Liver (tissue), 7 donors: ENCODE measurements at regions not wholly inside any gene's neighbourhood (a gene's known extent, or its start where the extent isn't known, plus 50 kb on each side); places are given as distances from the start of the nearest gene placed in this dataset.

Experiments used
- DNase-seq: peaks from one replicate; pipeline ENCODE4 v3.0.0-alpha.2; 2017; ENCODE audit warnings: low spot score
- H3K27ac ChIP-seq, 2 donors: one replicate each; pipeline ENCODE4 v1.7.0; 2013; ENCODE audit warnings: inconsistent platforms in 2 of 2, low read length in 2 of 2, control low read depth in 1 of 2, low read depth in 1 of 2, mild to moderate bottlenecking in 1 of 2
- H3K27me3 ChIP-seq, 4 donors: one replicate each; pipeline versions ENCODE4 v1.6.1 to v1.7.0; 2013; ENCODE audit warnings: low read length in 3 of 4, inconsistent platforms in 1 of 4, mild to moderate bottlenecking in 1 of 4, moderate library complexity in 1 of 4; ENCODE audit not compliant: control insufficient read depth in 4 of 4, insufficient read depth in 4 of 4
- H3K36me3 ChIP-seq, 4 donors: one replicate each; pipeline versions ENCODE4 v1.6.1 to v1.7.0; 2013; ENCODE audit warnings: low read length in 3 of 4, mild to moderate bottlenecking in 3 of 4, low read depth in 1 of 4, moderate library complexity in 1 of 4; ENCODE audit not compliant: control insufficient read depth in 4 of 4, insufficient read depth in 3 of 4
- H3K4me1 ChIP-seq, 4 donors: one replicate each; pipeline versions ENCODE4 v1.6.1 to v1.7.0; 2013; ENCODE audit warnings: low read length in 3 of 4, mild to moderate bottlenecking in 3 of 4, moderate library complexity in 1 of 4; ENCODE audit not compliant: control insufficient read depth in 4 of 4, insufficient read depth in 4 of 4
- H3K4me3 ChIP-seq, 3 donors: one replicate each; pipeline versions ENCODE4 v1.6.1 to v1.7.0; 2013; ENCODE audit warnings: low read length in 3 of 3, control low read depth in 1 of 3, low read depth in 1 of 3, mild to moderate bottlenecking in 1 of 3
- H3K9ac ChIP-seq, 2 donors: one replicate each; pipeline ENCODE4 v1.7.0; 2013; ENCODE audit warnings: low read length in 2 of 2, mild to moderate bottlenecking in 2 of 2, moderate library complexity in 2 of 2, control low read depth in 1 of 2, low read depth in 1 of 2
- H3K9me3 ChIP-seq, 4 donors: one replicate each; pipeline versions ENCODE4 v1.6.1 to v1.7.0; 2013; ENCODE audit warnings: low read length in 3 of 4; ENCODE audit not compliant: control insufficient read depth in 4 of 4
- EGR1 ChIP-seq, 2 donors: IDR thresholded peaks; 2 replicates each; pipeline ENCODE4 v1.6.1; 2016 to 2018; ENCODE audit warnings: antibody characterized with exemption in 2 of 2, low read depth in 2 of 2
- FOXA2 ChIP-seq: IDR thresholded peaks from 2 replicates; pipeline ENCODE4 v1.6.1; 2016; ENCODE audit warnings: antibody characterized with exemption
- GABPA ChIP-seq, 2 donors: IDR thresholded peaks in 1 of 2; conservative IDR thresholded peaks in 1 of 2; 2 replicates each; pipeline ENCODE4 v1.6.1; 2016; ENCODE audit warnings: antibody characterized with exemption in 2 of 2, mild to moderate bottlenecking in 1 of 2, moderate library complexity in 1 of 2
- HNF4A ChIP-seq, 2 donors: conservative IDR thresholded peaks; 2 replicates each; pipeline ENCODE4 v1.6.1; 2016; ENCODE audit warnings: antibody characterized with exemption in 2 of 2, mild to moderate bottlenecking in 2 of 2
- HNF4G ChIP-seq: IDR thresholded peaks from 2 replicates; pipeline ENCODE4 v1.6.1; 2016; ENCODE audit warnings: antibody characterized with exemption
- JUND ChIP-seq, 2 donors: IDR thresholded peaks; 2 replicates each; pipeline ENCODE4 v1.6.1; 2016; ENCODE audit warnings: antibody characterized with exemption in 2 of 2
- NR2F2 ChIP-seq: IDR thresholded peaks from 2 replicates; pipeline ENCODE4 v1.6.1; 2016; ENCODE audit warnings: antibody characterized with exemption
- RAD21 ChIP-seq, 2 donors: IDR thresholded peaks; 2 replicates each; pipeline ENCODE4 v1.6.1; 2016; ENCODE audit warnings: antibody characterized with exemption in 2 of 2, mild to moderate bottlenecking in 2 of 2
- REST ChIP-seq: IDR thresholded peaks from 2 replicates; pipeline ENCODE4 v1.6.1; 2016; ENCODE audit warnings: antibody characterized with exemption, mild to moderate bottlenecking
- RXRA ChIP-seq, 2 donors: IDR thresholded peaks; 2 replicates each; pipeline ENCODE4 v1.6.1; 2017 to 2018; ENCODE audit warnings: antibody characterized with exemption in 2 of 2, mild to moderate bottlenecking in 1 of 2
- SP1 ChIP-seq: IDR thresholded peaks from 2 replicates; pipeline ENCODE4 v1.6.1; 2018; ENCODE audit warnings: antibody characterized with exemption, mild to moderate bottlenecking
- TAF1 ChIP-seq: conservative IDR thresholded peaks from 2 replicates; pipeline ENCODE4 v1.6.1; 2016; ENCODE audit warnings: antibody characterized with exemption, mild to moderate bottlenecking
- YY1 ChIP-seq: IDR thresholded peaks from 2 replicates; pipeline ENCODE4 v1.6.1; 2016; ENCODE audit warnings: antibody characterized with exemption, mild to moderate bottlenecking
- ZBTB33 ChIP-seq: IDR thresholded peaks from 2 replicates; pipeline ENCODE4 v1.6.1; 2016; ENCODE audit warnings: antibody characterized with exemption
- WGBS: extraction: QIAGEN DNeasy Blood & Tissue Kit; methylation state at CpG from one replicate; pipeline ENCODE4 v1.1.7; 2013; 5-methylcytosine and 5-hydroxymethylcytosine counted together
- donor health status: healthy.
- donor health status: healthy.
- donor health status: healthy.
- donor health status: healthy.

GRCh38 chr1:59054172-59054571 is 242.7 kb upstream of the FGGY start:
- Histone ChIP-seq H3K4me1 (peaks cover 0 to 29% (median 19%) of the 10 kb centered on the region in 4 donors), H3K27ac (no peak overlapping the region), H3K9ac (no peak overlapping the region), H3K4me3 (no peak overlapping the region), H3K9me3 (no peaks in the 10 kb centered on the region), H3K36me3 (no peaks in the 10 kb centered on the region), H3K27me3 (no peaks in the 10 kb centered on the region)
- TF ChIP-seq NR2F2 (no peak), ZBTB33 (no peak), REST (no peak), SP1 (no peak), HNF4G (no peak), EGR1 (IDR thresholded peaks at IDR 0.05; ENCODE audit: low read depth in 2 of 2) (no peak), HNF4A (conservative IDR thresholded peaks at IDR 0.05) (no peak)
- DNase-seq, result no peak
- WGBS, result 97% methylated on average over 1 of the region's 1 CpG

- H3K9me3 ChIP-seq, result no peaks in the 10 kb centered on the region
- WGBS, result 67% methylated on average over 7 of the region's 7 CpGs
- TF ChIP-seq RAD21 (IDR thresholded peaks at IDR 0.05) (peak in 1 of 2 donors; percentile 8), NR2F2 (peak; percentile 73), RXRA (IDR thresholded peaks at IDR 0.05) (no peak)
- DNase-seq, result no peak
- no peaks in the 10 kb centered on the region for H3K36me3 ChIP-seq
- H3K4me3 ChIP-seq, result no peak overlapping the region
- H3K4me1 ChIP-seq, result peaks cover 0 to 29% (median 19%) of the 10 kb centered on the region in 4 donors
- no peaks in the 10 kb centered on the region for H3K27me3 ChIP-seq
- H3K9ac ChIP-seq, result no peak overlapping the region
- H3K27ac ChIP-seq, result peak overlapping the region in 1 of 2 donors; percentile 49
Observed at GRCh38 chr1:59055908-59056719, 240.8 kb upstream of the FGGY start.

- no peak overlapping the region for H3K4me3 ChIP-seq
- no peak overlapping the region for H3K9ac ChIP-seq
- TF ChIP-seq SP1 (peak; percentile 70), YY1 (peak; percentile 36), JUND (IDR thresholded peaks at IDR 0.05) (peak in 1 of 2 donors; percentile 44), TAF1 (no peak), GABPA (IDR thresholded peaks at IDR 0.05 in 1 of 2, conservative IDR thresholded peaks at IDR 0.05 in 1 of 2) (no peak), FOXA2 (peak; percentile 97), HNF4A (conservative IDR thresholded peaks at IDR 0.05) (peak; percentile 36 to 65), EGR1 (IDR thresholded peaks at IDR 0.05; ENCODE audit: low read depth in 2 of 2) (no peak), NR2F2 (no peak), ZBTB33 (peak; percentile 31), RAD21 (IDR thresholded peaks at IDR 0.05) (peak; percentile 69 to 75), REST (peak; percentile 90)
Observed at GRCh38 chr1:59057211-59057694, 239.6 kb upstream of the FGGY start.

More at GRCh38 chr1:59057211-59057694, 239.6 kb upstream of the FGGY start:
- Histone ChIP-seq H3K36me3 (no peaks in the 10 kb centered on the region), H3K27me3 (no peaks in the 10 kb centered on the region), H3K9me3 (no peaks in the 10 kb centered on the region), H3K4me1 (peaks cover 0 to 26% (median 16%) of the 10 kb centered on the region in 4 donors), H3K27ac (peak overlapping the region; percentile 6 to 49)
- WGBS, result 35% methylated on average over 6 of the region's 6 CpGs
- DNase-seq, result peak; percentile 41
